HEK293 (cell line): ENCODE measurements at regions not wholly inside any gene's neighbourhood (a gene's known extent, or its start where the extent isn't known, plus 50 kb on each side); places are given as distances from the start of the nearest gene placed in this dataset.

ENCODE experiments used
- CTCF ChIA-PET: fragments of 350-600 bp; formaldehyde crosslinking; extraction: SDS; loops from one replicate; lab custom pipeline; 2021; ENCODE audit warnings: antibody characterized with exemption; lab: Yijun Ruan, JAX
- POLR2A ChIA-PET: fragments of 300-600 bp; formaldehyde crosslinking; extraction: SDS; loops from one replicate; lab custom pipeline; 2020; ENCODE audit warnings: antibody characterized with exemption, inconsistent platforms; lab: Yijun Ruan, JAX
- H3K27ac ChIP-seq: fragments of 200-500 bp; sonication (Bioruptor generic); 2 replicates; pipeline ENCODE4 v1.5.1; 2014; ENCODE audit warnings: low read depth, low read length, control low read depth, inconsistent platforms; ENCODE audit errors: extremely low read depth
- H3K36me3 ChIP-seq, 2 experiments: fragments of 200-500 bp in 1 of 2; sonication (Bioruptor generic) in 1 of 2; 1 replicate in 1 of 2; 2 replicates in 1 of 2; pipeline ENCODE4 v1.5.1; 2014 to 2017; ENCODE audit warnings: inconsistent platforms in 2 of 2, low read length in 2 of 2; ENCODE audit not compliant: control insufficient read depth in 2 of 2, insufficient read depth in 1 of 2
- H3K4me1 ChIP-seq: fragments of 200-500 bp; sonication (Bioruptor generic); 2 replicates; pipeline ENCODE4 v1.5.1; 2014; ENCODE audit warnings: mild to moderate bottlenecking, low read length, inconsistent platforms; ENCODE audit not compliant: control insufficient read depth, insufficient read depth
- H3K4me3 ChIP-seq: 2 replicates; pipeline ENCODE4 v1.5.1; 2011; ENCODE audit warnings: low read depth, mild to moderate bottlenecking, control low read depth, low read length, moderate library complexity
- H3K9me3 ChIP-seq: fragments of 200-500 bp; sonication (Bioruptor generic); 2 replicates; pipeline ENCODE4 v1.5.1; 2014; ENCODE audit warnings: low read depth, low read length, inconsistent platforms; ENCODE audit not compliant: control insufficient read depth, insufficient read depth
- BCL6B ChIP-seq: fragments of 450-650 bp; formaldehyde crosslinking; IDR thresholded peaks from 2 replicates; pipeline ENCODE4 v1.5.1; 2017; ENCODE audit warnings: missing biosample characterization, missing genetic modification characterization
- KLF1 ChIP-seq: fragments of 450-650 bp; formaldehyde crosslinking; IDR thresholded peaks from 2 replicates; pipeline ENCODE4 v1.5.1; 2016; ENCODE audit warnings: missing biosample characterization, missing genetic modification characterization
- KLF10 ChIP-seq: fragments of 450-650 bp; IDR thresholded peaks from 2 replicates; pipeline ENCODE4 v1.5.1; 2018; ENCODE audit warnings: missing biosample characterization, mild to moderate bottlenecking, missing genetic modification characterization
- KLF9 ChIP-seq: fragments of 450-650 bp; formaldehyde crosslinking; IDR thresholded peaks from 2 replicates; pipeline ENCODE4 v1.5.1; 2016; ENCODE audit warnings: missing biosample characterization, missing genetic modification characterization, low read depth
- SCRT1 ChIP-seq: fragments of 450-650 bp; formaldehyde crosslinking; IDR thresholded peaks from 2 replicates; pipeline ENCODE4 v1.5.1; 2016; ENCODE audit warnings: missing biosample characterization, missing genetic modification characterization, borderline replicate concordance
- SCRT2 ChIP-seq: fragments of 450-650 bp; formaldehyde crosslinking; IDR thresholded peaks from 2 replicates; pipeline ENCODE4 v1.5.1; 2016; ENCODE audit warnings: missing biosample characterization, missing genetic modification characterization
- TRIM28 ChIP-seq: IDR thresholded peaks from 2 replicates; pipeline ENCODE4 v1.6.1; 2011; ENCODE audit warnings: low read length, control low read depth, borderline replicate concordance
- ZBTB21 ChIP-seq: fragments of 450-650 bp; formaldehyde crosslinking; IDR thresholded peaks from 2 replicates; pipeline ENCODE4 v1.5.1; 2017; ENCODE audit warnings: missing biosample characterization, missing genetic modification characterization
- ZFHX2 ChIP-seq: fragments of 450-650 bp; formaldehyde crosslinking; conservative IDR thresholded peaks from 2 replicates; pipeline ENCODE4 v1.5.1; 2016; ENCODE audit warnings: missing biosample characterization, missing genetic modification characterization
- ZNF114 ChIP-seq: fragments of 450-650 bp; formaldehyde crosslinking; IDR thresholded peaks from 2 replicates; pipeline ENCODE4 v1.5.0; 2017; ENCODE audit warnings: missing biosample characterization, missing genetic modification characterization
- ZNF155 ChIP-seq: fragments of 450-650 bp; formaldehyde crosslinking; IDR thresholded peaks from 2 replicates; pipeline ENCODE4 v1.5.1; 2016; ENCODE audit warnings: missing biosample characterization, missing genetic modification characterization
- ZNF157 ChIP-seq: fragments of 450-650 bp; formaldehyde crosslinking; IDR thresholded peaks from 2 replicates; pipeline ENCODE4 v1.5.1; 2016; ENCODE audit warnings: missing biosample characterization, missing genetic modification characterization
- ZNF16 ChIP-seq: fragments of 450-650 bp; formaldehyde crosslinking; IDR thresholded peaks from 2 replicates; pipeline ENCODE4 v1.5.1; 2016; ENCODE audit warnings: low read depth, missing biosample characterization, missing genetic modification characterization
- ZNF24 ChIP-seq: fragments of 450-650 bp; formaldehyde crosslinking; IDR thresholded peaks from 2 replicates; pipeline ENCODE4 v1.5.1; 2016; ENCODE audit warnings: missing biosample characterization, missing genetic modification characterization
- ZNF266 ChIP-seq: fragments of 450-650 bp; formaldehyde crosslinking; IDR thresholded peaks from 2 replicates; pipeline ENCODE4 v1.5.1; 2016; ENCODE audit warnings: missing biosample characterization, missing genetic modification characterization, low read depth
- ZNF302 ChIP-seq: fragments of 450-650 bp; formaldehyde crosslinking; IDR thresholded peaks from 2 replicates; pipeline ENCODE4 v1.5.1; 2016; ENCODE audit warnings: missing biosample characterization, missing genetic modification characterization, low read depth
- ZNF354C ChIP-seq: fragments of 450-650 bp; formaldehyde crosslinking; IDR thresholded peaks from 2 replicates; pipeline ENCODE4 v1.5.1; 2016; ENCODE audit warnings: missing biosample characterization, missing genetic modification characterization, low read depth, borderline replicate concordance
- ZNF426 ChIP-seq: fragments of 450-650 bp; formaldehyde crosslinking; IDR thresholded peaks from 2 replicates; pipeline ENCODE4 v1.5.1; 2017; ENCODE audit warnings: missing biosample characterization, missing genetic modification characterization, mild to moderate bottlenecking, inconsistent platforms, moderate library complexity
- ZNF521 ChIP-seq: fragments of 450-650 bp; formaldehyde crosslinking; IDR thresholded peaks from 2 replicates; pipeline ENCODE4 v1.5.1; 2017; ENCODE audit warnings: missing biosample characterization, mild to moderate bottlenecking, missing genetic modification characterization
- ZNF558 ChIP-seq: fragments of 450-650 bp; formaldehyde crosslinking; IDR thresholded peaks from 2 replicates; pipeline ENCODE4 v1.5.1; 2016; ENCODE audit warnings: missing biosample characterization, missing genetic modification characterization
- ZNF600 ChIP-seq: fragments of 450-650 bp; formaldehyde crosslinking; IDR thresholded peaks from 2 replicates; pipeline ENCODE4 v1.5.1; 2016; ENCODE audit warnings: missing biosample characterization, missing genetic modification characterization
- ZNF629 ChIP-seq: fragments of 450-650 bp; formaldehyde crosslinking; IDR thresholded peaks from 2 replicates; pipeline ENCODE4 v1.5.1; 2017; ENCODE audit warnings: missing biosample characterization, missing genetic modification characterization
- ZNF658 ChIP-seq: fragments of 450-650 bp; formaldehyde crosslinking; IDR thresholded peaks from 2 replicates; pipeline ENCODE4; 2016; ENCODE audit warnings: missing biosample characterization, missing genetic modification characterization
- ZNF76 ChIP-seq: fragments of 450-650 bp; formaldehyde crosslinking; IDR thresholded peaks from 2 replicates; pipeline ENCODE4; 2016; ENCODE audit warnings: low read depth, missing biosample characterization, missing genetic modification characterization, borderline replicate concordance
- ZNF830 ChIP-seq: fragments of 450-650 bp; IDR thresholded peaks from 2 replicates; pipeline ENCODE4 v1.5.0; 2018; ENCODE audit warnings: missing biosample characterization, missing genetic modification characterization, low read depth, mild to moderate bottlenecking, moderate library complexity
- TF ChIP-seq, protein P1 (sequence below): fragments of 450-650 bp; IDR thresholded peaks from 2 replicates; pipeline ENCODE4 v1.5.1; 2018; ENCODE audit warnings: missing biosample characterization, mild to moderate bottlenecking, missing genetic modification characterization
- TF ChIP-seq, protein P2 (sequence below): fragments of 450-650 bp; formaldehyde crosslinking; optimal IDR thresholded peaks from 2 replicates; pipeline ENCODE3; 2016; ENCODE audit warnings: missing biosample characterization, mild to moderate bottlenecking, missing genetic modification characterization
- TF ChIP-seq, protein P3 (sequence below): fragments of 450-650 bp; formaldehyde crosslinking; IDR thresholded peaks from 2 replicates; pipeline ENCODE4 v1.5.1; 2016; ENCODE audit warnings: missing biosample characterization, missing genetic modification characterization, low read depth
- TF ChIP-seq, protein P4 (sequence below): fragments of 450-650 bp; formaldehyde crosslinking; IDR thresholded peaks from 2 replicates; pipeline ENCODE4 v1.5.1; 2016; ENCODE audit warnings: missing biosample characterization, missing genetic modification characterization

DNA sequence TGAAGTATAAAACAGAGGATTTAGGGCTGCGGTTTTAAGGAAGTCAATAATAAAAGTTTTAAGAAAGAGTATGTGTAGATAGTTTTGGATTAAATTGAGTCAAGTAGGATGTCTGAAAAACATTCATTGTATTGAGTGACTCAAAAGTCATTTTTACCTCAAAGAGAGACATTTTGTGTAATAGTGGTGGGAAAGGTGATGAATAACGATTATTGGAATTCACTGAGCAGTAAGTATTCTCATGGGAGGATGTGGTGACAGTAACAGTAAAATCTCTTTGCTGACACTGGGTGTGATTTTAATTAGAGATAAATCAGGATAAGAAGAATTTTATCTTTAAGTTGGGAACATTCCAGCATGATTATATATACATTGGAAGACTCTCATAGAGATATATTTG lies 233.6 kb downstream of the PDHA2 start (continued):
- TF ChIP-seq, protein P1, sequence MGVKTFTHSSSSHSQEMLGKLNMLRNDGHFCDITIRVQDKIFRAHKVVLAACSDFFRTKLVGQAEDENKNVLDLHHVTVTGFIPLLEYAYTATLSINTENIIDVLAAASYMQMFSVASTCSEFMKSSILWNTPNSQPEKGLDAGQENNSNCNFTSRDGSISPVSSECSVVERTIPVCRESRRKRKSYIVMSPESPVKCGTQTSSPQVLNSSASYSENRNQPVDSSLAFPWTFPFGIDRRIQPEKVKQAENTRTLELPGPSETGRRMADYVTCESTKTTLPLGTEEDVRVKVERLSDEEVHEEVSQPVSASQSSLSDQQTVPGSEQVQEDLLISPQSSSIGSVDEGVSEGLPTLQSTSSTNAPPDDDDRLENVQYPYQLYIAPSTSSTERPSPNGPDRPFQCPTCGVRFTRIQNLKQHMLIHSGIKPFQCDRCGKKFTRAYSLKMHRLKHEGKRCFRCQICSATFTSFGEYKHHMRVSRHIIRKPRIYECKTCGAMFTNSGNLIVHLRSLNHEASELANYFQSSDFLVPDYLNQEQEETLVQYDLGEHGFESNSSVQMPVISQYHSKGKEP (tag by site-specific recombination), result no peak
- TF ChIP-seq ZBTB21 (tag by site-specific recombination) (no peak), ZNF354C (no peak), KLF1 (tag by site-specific recombination) (no peak), ZNF600 (no peak), ZNF157 (tag by site-specific recombination) (no peak), ZNF830 (no peak), ZNF16 (no peak)
- TF ChIP-seq, protein P2, sequence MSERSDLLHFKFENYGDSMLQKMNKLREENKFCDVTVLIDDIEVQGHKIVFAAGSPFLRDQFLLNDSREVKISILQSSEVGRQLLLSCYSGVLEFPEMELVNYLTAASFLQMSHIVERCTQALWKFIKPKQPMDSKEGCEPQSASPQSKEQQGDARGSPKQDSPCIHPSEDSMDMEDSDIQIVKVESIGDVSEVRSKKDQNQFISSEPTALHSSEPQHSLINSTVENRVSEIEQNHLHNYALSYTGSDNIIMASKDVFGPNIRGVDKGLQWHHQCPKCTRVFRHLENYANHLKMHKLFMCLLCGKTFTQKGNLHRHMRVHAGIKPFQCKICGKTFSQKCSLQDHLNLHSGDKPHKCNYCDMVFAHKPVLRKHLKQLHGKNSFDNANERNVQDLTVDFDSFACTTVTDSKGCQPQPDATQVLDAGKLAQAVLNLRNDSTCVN, result no peak

DNA sequence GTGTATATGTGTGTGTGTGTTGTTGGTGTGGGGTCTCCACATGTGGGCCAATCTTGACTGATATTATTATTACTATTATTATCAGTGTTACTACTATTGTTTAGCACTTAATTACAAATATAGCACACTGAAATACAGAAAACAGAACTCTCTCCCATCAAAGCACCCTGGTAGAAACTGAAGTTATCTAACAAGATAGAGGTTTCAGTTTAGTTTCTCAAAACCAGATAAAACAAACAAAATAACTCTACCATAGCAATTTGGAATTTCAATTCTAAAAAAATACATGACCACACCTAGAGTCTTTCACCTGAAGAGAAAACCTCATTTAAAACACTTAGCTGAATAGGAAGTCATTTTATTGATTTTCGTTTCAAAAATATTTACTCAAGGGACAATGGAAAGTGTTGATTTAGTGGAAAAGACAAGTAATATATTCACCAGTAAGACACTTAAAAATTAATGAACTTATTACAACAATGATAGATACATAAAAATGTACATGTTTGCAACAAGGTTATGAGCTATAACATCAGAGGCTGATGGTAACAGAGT lies 252.3 kb downstream of the PDHA2 start:
- CTCF ChIA-PET, result no interaction called here
- POLR2A ChIA-PET, result no interaction called here
- H3K27ac ChIP-seq, result no peak overlapping the region

GRCh38 chr4:96093057-96093456 lies 253.2 kb downstream of the PDHA2 start:
- no peak overlapping the region for H3K27ac ChIP-seq
- H3K9me3 ChIP-seq, result no peaks in the 10 kb centered on the region
- H3K4me1 ChIP-seq, result no peaks in the 10 kb centered on the region
- H3K4me3 ChIP-seq, result no peak overlapping the region
- TF ChIP-seq TRIM28 (no peak), ZNF658 (tag by site-specific recombination) (no peak), ZNF302 (tag by site-specific recombination) (no peak), ZNF266 (no peak), SCRT2 (tag by site-specific recombination) (no peak), ZBTB21 (tag by site-specific recombination) (no peak), BCL6B (tag by site-specific recombination) (no peak), ZNF24 (no peak), SCRT1 (tag by site-specific recombination) (no peak), KLF9 (tag by site-specific recombination) (no peak), KLF10 (no peak), ZFHX2 (tag by site-specific recombination) (no peak), ZNF629 (tag by site-specific recombination) (no peak), ZNF521 (tag by site-specific recombination) (no peak), ZNF155 (tag by site-specific recombination) (no peak), ZNF114 (tag by site-specific recombination) (no peak), ZNF426 (tag by site-specific recombination) (no peak), ZNF558 (tag by site-specific recombination) (no peak)
- TF ChIP-seq, protein P3, sequence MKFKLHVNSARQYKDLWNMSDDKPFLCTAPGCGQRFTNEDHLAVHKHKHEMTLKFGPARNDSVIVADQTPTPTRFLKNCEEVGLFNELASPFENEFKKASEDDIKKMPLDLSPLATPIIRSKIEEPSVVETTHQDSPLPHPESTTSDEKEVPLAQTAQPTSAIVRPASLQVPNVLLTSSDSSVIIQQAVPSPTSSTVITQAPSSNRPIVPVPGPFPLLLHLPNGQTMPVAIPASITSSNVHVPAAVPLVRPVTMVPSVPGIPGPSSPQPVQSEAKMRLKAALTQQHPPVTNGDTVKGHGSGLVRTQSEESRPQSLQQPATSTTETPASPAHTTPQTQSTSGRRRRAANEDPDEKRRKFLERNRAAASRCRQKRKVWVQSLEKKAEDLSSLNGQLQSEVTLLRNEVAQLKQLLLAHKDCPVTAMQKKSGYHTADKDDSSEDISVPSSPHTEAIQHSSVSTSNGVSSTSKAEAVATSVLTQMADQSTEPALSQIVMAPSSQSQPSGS (tag by site-specific recombination), result no peak
- TF ChIP-seq, protein P4, sequence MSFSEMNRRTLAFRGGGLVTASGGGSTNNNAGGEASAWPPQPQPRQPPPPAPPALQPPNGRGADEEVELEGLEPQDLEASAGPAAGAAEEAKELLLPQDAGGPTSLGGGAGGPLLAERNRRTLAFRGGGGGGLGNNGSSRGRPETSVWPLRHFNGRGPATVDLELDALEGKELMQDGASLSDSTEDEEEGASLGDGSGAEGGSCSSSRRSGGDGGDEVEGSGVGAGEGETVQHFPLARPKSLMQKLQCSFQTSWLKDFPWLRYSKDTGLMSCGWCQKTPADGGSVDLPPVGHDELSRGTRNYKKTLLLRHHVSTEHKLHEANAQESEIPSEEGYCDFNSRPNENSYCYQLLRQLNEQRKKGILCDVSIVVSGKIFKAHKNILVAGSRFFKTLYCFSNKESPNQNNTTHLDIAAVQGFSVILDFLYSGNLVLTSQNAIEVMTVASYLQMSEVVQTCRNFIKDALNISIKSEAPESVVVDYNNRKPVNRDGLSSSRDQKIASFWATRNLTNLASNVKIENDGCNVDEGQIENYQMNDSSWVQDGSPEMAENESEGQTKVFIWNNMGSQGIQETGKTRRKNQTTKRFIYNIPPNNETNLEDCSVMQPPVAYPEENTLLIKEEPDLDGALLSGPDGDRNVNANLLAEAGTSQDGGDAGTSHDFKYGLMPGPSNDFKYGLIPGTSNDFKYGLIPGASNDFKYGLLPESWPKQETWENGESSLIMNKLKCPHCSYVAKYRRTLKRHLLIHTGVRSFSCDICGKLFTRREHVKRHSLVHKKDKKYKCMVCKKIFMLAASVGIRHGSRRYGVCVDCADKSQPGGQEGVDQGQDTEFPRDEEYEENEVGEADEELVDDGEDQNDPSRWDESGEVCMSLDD, result no peak
- H3K36me3 ChIP-seq, result no peaks in the 10 kb centered on the region
- CTCF ChIA-PET, result no interaction called here
- POLR2A ChIA-PET, result no interaction called here

More for the DNA sequence above, 252.3 kb downstream of the PDHA2 start:
- no peaks in the 10 kb centered on the region for H3K9me3 ChIP-seq
- no peak for TF ChIP-seq ZNF76 (tag by site-specific recombination)
- TF ChIP-seq, all 188 proteins: peak for 0
- H3K4me3 ChIP-seq, result no peak overlapping the region
- H3K4me1 ChIP-seq, result no peaks in the 10 kb centered on the region
- H3K36me3 ChIP-seq, result no peaks in the 10 kb centered on the region
